LNCaP clone FGC (cell line): ENCODE measurements at regions not wholly inside any gene's neighbourhood (a gene's known extent, or its start where the extent isn't known, plus 50 kb on each side); places are given as distances from the start of the nearest gene placed in this dataset.

Experiments
- DNase-seq: peaks from one replicate; pipeline ENCODE4 v3.0.0-alpha.2; 2011; ENCODE audit warnings: low read depth
- H3K4me3 ChIP-seq: 2 replicates; pipeline ENCODE4 v1.5.1; 2011; ENCODE audit warnings: mild to moderate bottlenecking, low read depth, low read length, control low read depth
- CTCF ChIP-seq: IDR thresholded peaks from 2 replicates; pipeline ENCODE4 v1.5.1; 2012; ENCODE audit warnings: mild to moderate bottlenecking; ENCODE audit not compliant: control insufficient read depth, insufficient read depth; ENCODE audit errors: extremely low read depth

- H3K4me3 ChIP-seq, result no peak overlapping the region
- no peak for DNase-seq
- TF ChIP-seq CTCF, result no peak
Observed at GRCh38 chr7:131087756-131088658, 239.7 kb upstream of the MKLN1 start.

GRCh38 chr7:131090188-131090587 is 237.5 kb upstream of the MKLN1 start:
- no peak overlapping the region for H3K4me3 ChIP-seq
- no peak for DNase-seq
- TF ChIP-seq CTCF, result no peak

- no peak overlapping the region for H3K4me3 ChIP-seq
- TF ChIP-seq CTCF, result no peak
- no peak for DNase-seq
Observed at GRCh38 chr7:131090886-131091692, 236.6 kb upstream of the MKLN1 start.

GRCh38 chr7:131094685-131095084 is 233.0 kb upstream of the MKLN1 start:
- H3K4me3 ChIP-seq, result no peak overlapping the region
- no peak for TF ChIP-seq CTCF
- DNase-seq, result no peak

- DNase-seq, result no peak
- no peak for TF ChIP-seq CTCF
- H3K4me3 ChIP-seq, result no peak overlapping the region
Observed at GRCh38 chr7:131095346-131095745, 232.3 kb upstream of the MKLN1 start.

- no peak for TF ChIP-seq CTCF
- H3K4me3 ChIP-seq, result no peak overlapping the region
- no peak for DNase-seq
Observed at GRCh38 chr7:131096267-131096927, 231.3 kb upstream of the MKLN1 start.
